ENCODE measurements at regions not wholly inside any gene's neighbourhood (a gene's known extent, or its start where the extent isn't known, plus 50 kb on each side); places are given as distances from the start of the nearest gene placed in this dataset.
A peak's percentile ranks its signal among the peaks of the same experiment; 100 is the strongest.

DNA sequence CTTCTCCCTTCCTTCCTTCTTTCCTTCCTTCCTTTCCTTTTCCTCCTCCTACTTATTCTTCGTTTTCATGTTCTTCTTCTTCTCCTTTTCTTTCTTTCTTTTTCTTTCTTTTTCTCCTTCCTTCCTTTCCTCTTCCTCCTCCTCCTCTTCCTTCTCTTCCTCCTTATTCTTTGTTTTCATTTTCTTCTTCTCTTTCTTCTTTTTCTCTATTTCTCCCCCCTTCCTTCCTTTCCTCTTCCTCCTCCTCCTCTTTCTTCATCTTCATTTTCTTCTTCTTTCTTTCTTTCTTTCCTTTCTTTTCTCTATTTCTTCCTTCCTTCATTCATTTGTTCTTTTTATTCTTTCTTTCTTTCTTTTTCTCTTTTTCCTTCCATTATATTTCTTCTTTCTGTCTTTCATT, 671.6 kb downstream of the IQCM start:
- ATAC-seq (no peak), DNase-seq (no peak)

DNA sequence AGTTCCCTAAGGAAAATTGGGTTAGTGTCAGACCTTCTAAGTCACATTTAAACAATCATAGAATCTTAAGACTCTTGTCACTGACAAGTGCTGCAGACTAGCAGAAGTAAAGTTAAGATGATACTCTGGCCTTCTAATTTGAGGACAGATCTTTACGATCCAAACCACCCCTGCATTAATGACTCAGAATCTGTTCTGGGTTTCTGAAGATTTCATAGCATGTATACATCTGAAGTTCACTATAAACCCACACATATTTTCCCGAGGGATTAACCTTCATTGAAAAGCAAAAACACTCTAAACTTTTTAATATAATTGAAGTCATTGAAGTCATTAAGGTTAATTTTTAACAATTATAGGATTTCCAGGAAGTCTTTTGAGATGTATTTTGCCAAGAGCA, 674.3 kb downstream of the IQCM start:
- intact Hi-C loops (cut with DNase I), result no loop called here
- DNase-seq, result no peak
- no peak for ATAC-seq

More for the DNA sequence above, 671.6 kb downstream of the IQCM start:
- intact Hi-C loops (cut with DNase I), result no loop called here

DNA sequence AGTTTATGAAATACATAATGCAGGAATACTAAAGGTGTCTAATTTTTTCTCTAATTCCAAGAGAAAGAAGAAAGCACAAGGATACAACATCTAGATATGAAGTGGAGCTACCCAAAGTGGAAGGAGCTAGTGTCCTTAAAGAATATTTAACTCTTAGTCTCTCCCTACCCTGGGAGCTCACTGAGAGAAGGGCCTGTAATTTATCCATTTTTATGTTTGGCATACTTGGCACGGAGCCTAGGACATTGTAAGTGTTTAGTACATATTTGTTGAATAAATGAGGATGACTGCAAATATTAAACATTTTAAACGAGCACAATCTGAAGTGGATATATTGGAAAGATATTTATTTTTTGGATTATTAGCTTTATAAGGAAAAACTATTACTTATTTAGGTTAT, 674.8 kb downstream of the IQCM start:
- no peak for ATAC-seq
- intact Hi-C loops (cut with DNase I), result no loop called here
- no peak for DNase-seq

DNA sequence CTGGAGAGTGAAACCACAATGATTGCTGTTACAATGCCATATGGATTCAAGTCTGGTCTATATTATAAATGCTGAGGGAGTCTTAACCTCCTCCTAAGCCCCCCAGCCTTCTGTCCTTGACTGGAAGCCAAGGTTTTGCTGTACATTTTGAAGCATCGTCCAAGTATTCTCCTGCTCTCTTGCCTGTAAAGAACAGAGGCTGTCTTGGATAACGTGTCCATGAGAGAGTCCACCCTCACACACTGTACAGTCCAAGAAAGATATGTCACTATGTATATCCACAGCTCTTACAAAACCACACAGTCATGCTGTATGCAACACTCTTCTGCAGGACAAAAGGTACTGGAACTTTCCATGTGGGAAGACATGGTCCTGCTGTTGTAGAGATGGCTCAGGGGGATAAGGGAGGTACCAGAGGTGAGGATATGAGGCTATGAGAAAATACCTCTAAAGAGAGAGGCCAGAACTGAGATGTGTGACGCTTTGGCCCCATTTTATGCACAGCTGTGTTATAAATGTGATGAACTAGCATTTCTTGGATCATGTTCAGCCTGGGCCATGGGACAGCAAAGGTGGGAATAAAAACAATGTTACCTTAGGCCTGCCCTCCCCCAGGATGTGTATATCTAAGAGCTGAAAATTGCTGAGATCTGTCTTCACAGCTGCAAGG, 678.6 kb downstream of the IQCM start:
- intact Hi-C loops (cut with DNase I), result no loop called here
- DNase-seq, result no peak
- no peak for ATAC-seq

DNA sequence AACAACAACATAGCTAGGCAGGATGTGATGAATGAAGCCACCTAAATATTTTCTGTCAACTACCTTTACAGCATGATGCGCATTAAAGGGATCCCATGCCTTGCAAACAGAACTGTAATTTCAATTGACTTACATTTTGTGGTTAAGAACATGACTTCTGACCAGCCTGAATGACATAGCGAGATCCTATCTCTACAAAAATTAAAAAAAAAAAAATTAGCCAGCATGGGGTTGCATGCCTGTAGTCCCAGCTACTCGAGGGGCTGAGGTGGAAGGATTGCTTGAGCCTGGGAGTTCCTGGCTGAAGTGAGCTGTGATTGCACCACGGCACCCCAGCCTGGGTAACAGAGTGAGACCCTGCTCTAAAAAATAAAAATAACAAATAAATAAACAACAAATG, 680.6 kb downstream of the IQCM start:
- no peak for ATAC-seq
- no peak for DNase-seq
- intact Hi-C loops (cut with DNase I), result no loop called here

DNA sequence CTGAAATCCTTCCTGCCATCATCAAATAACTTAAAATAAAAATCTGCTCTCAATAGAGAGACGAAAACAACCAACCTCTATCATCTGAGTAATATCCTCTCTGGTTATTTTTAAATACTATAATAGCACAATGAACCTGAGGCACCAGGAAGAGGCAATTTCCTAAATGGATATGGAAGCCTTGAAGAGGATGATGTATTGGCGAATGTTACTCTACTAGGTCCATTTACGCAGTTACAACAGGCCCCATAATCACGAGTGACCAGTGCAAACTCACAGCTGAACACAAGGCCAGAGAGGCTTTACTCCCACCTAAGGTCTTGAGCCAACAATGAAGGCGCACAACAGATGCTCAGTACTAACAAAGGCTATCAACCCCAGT, 678.8 kb upstream of the NR3C2 start:
- intact Hi-C loops (cut with DNase I), result no loop called here
- ATAC-seq, result no peak
- no peak for DNase-seq

DNA sequence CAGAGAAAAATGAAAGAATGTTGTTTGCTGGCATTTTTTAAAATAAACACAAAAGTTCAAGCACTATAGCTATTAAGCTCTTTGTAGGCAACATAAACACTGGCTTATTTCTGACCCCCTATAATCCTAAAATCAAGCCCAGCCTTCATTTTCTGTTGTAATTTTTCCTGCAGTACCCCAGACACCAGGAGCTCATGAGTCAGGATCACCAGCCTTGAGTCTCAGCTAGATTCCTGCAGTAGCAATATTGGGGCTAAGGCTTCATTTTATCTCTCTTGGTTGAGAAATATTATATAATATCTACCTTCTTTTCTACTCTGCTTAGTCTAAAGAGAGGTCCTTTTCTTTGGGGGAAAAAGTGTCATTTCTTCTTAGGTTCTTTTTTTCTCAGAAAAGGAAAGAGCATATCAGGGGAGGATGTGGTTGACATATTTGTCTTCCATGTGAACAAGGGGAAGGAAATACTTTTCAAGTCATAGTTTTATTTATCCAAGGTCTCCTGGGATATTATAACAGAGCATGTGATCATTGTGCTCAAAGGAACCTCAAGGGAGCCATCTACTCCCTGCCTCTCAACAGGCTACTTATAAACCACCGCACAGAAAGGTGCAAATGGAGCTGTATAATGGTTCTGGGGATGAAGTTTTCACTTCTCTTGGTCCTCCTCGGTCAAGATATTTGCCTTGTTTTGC, 678.3 kb upstream of the NR3C2 start:
- DNase-seq, result no peak
- intact Hi-C loops (cut with DNase I), result no loop called here
- no peak for ATAC-seq

DNA sequence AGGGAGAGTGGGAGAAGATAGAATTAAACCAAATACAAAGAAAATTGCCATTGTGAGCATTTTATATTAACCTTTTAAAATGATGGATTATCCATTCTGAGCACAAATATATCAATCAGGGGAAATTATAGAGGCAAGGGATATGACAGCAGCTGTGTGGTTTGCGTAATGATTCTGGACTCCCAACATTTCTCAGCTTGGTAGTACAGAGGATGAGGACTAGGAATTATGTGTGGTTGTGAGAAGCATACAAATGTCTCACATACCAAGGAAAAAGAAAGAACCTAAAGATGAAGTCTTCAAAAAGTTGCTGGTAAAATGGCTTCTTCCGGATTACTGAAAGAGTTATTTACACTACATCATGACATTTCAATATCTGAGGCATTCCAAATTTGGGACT, 674.6 kb upstream of the NR3C2 start:
- DNase-seq, result no peak
- ATAC-seq, result no peak
- intact Hi-C loops (cut with DNase I), result no loop called here

DNA sequence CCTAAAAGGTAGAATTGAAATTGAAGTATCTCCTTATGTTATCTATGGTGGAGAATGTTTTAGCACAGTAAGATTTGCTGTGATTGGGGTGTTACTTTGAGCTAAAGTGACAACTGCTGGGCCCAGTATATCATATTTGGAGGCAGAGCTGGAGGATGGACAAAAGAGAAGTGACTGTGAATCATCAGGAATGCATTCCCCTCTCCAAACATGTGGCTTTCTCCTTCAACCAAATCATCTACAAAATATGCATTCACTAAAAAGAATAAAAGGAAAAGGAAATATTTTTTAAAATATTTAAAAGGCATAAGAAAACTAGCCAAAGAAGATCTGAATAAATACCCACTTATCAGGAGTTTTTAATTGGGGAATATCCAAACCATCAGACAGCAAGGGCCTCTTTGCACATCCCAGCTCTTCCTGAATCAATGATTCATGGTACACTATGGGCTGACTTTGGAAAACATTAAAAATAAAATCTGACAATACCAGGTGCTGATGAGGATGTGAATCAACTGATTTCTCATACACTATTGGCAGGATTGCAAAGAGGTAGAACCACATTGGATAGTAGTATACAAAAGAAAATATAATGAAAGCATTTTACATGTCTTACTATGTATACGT, 671.7 kb upstream of the NR3C2 start:
- intact Hi-C loops (cut with DNase I), result no loop called here
- ATAC-seq, result peak in 1 of 2 donors; percentile 36
- no peak for DNase-seq

DNA sequence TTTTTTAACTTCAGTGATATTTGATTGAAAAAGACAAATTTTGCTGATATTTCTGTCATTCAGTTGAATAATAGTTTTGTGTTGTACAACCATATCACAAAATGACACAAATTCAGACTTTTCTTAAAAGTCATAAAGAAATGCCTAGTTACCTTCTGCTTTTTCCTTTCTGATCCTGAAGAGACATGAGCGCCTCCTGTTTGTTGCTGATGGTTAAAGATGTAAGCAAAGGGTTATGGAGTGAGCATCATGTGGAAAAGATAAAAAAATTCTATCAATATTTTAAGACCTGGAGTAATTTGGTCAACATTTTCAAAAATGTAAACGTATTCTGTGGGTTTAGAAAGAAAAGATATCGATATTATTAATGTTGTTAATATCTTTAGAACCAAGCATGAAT, 669.9 kb upstream of the NR3C2 start:
- intact Hi-C loops (cut with DNase I), result no loop called here
- no peak for DNase-seq

DNA sequence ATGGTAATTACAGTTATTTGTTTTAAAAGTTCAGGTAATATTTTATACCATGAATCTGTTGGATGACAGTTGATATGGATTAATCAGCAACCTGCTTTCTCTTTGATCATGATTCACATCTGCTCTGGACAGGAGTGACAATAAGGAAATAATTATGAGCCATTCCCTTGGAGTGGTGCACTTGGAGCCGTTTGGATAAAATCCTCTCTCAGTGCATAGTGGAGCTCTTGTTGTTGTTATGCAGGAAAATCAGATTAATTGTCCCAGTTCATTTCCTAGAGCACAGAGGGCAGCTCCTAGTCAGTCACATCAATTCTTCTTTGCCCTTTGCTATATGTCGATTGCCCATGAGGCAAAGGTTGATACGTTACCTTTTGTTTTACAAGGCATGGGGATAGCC, 668.3 kb upstream of the NR3C2 start:
- intact Hi-C loops (cut with DNase I), result no loop called here
- ATAC-seq, result no peak
- DNase-seq, result no peak

More for the DNA sequence above, 669.9 kb upstream of the NR3C2 start:
- no peak for ATAC-seq

DNA sequence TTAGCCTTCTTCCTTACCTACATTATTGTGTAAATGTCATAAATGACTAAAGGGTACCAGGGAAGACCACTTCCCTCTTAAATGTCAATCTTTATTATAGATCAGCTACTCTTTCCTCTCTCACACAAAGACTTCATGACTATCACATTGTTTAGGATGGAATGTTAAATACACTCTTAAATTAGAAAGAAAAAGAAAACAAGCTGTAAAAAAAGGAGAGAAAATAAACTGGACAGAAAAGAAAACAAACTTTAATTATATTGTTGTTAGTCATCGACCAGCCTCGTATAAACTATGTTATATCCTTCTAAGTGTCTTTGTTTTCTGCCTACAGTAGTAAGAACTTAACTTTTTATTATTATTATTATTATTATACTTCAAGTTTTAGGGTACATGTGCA, 666.4 kb upstream of the NR3C2 start:
- no peak for DNase-seq
- intact Hi-C loops (cut with DNase I), result no loop called here
- no peak for ATAC-seq

DNA sequence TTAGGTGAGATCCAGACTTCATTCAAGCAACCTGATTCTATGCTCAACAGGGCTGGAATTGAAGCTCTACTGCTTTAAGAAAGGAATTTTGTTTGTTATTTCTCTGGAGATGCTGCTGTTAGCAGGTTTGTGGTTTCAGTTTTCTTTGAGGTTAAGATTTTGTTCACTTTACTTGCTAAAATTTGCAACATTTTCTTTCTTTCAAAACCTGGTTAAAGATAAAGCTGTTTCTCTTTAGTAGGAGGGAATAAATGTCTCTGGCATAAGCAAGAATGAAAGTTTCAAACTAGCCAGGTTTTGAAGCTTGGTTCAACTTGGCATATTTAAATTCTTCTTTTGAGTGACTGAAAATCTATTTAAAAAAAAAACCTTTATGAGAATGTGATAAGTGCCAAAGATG, 660.6 kb upstream of the NR3C2 start:
- DNase-seq, result no peak
- intact Hi-C loops (cut with DNase I), result no loop called here

DNA sequence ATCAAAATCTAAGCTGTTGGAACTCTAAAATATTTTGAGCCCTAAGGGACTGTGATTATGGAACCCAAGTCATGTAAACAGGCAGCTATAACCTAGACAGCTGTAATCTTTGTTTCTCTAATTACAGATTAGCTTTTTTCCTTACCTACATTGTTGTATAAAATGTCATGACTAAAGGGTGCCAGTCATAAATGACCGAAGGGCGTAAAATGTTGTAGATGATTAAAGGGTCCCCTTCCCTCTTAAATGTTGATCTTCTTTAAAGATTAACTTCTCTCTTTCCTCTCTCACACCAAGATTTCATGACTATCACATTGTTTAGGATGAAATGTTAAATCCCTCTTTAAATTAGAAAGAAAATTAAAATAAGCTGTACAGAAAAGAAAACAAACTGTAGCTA, 659.4 kb upstream of the NR3C2 start:
- intact Hi-C loops (cut with DNase I), result no loop called here
- ATAC-seq (no peak), DNase-seq (no peak)

More for the DNA sequence above, 660.6 kb upstream of the NR3C2 start:
- no peak for ATAC-seq

DNA sequence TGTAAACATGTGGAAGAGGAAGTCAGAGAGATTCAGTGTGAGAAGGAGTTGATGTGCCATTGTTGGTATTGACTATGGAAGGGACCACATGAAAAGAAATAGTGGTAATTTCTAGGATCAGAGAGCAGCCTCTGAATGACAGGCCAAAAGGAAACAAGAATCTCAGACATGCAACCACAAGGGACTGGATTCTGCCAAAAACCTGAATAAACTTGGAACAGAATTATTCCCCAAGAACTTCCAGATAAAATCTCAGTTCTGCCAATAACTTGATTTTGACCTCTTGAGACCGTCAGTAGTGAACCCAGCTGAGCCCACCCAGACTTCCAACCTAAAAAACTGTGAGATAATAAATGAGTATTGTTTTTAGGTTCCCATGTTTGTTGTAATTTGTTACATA, 653.6 kb upstream of the NR3C2 start:
- DNase-seq, result no peak
- intact Hi-C loops (cut with DNase I), result no loop called here
- no peak for ATAC-seq

DNA sequence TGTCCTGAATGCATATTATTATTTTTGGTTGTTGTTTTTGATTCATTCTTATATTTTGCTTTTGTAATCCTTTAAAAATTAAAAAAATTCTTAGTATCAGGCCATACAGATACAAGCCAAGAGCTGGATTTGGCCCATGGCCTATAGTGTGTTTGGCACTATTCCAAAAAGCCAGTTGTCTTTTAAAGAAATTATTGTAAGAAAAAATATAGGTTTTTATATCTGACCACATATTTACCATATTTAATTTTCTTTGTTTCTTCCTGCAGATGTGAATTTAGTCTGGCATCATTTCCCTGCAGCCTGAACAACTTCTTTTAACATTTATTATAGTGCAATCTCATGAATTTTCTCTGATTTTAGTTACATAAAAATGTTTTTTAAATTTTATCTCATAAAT, 652.8 kb upstream of the NR3C2 start:
- intact Hi-C loops (cut with DNase I), result no loop called here
- ATAC-seq, result no peak
- no peak for DNase-seq

DNA sequence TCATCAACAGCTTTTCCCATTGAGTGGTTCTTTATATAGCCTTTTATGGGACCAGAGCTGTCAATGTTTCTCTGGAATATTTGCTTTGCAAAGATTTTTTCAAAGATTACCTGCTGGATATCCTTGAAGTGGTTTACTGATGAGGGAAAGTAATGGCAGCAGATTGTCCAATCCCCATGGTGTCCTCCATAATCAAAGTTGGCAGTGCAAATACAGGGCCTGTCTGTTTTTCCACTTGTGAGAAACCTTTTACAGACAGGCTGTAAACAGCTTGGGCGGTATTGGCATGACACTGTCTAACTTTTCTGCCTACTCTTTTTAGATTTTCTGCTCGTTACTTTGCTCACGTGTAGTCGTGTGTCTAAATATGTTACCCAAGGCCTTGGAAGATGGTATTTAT, 641.9 kb upstream of the NR3C2 start:
- DNase-seq, result no peak
- intact Hi-C loops (cut with DNase I), result no loop called here
- no peak for ATAC-seq

DNA sequence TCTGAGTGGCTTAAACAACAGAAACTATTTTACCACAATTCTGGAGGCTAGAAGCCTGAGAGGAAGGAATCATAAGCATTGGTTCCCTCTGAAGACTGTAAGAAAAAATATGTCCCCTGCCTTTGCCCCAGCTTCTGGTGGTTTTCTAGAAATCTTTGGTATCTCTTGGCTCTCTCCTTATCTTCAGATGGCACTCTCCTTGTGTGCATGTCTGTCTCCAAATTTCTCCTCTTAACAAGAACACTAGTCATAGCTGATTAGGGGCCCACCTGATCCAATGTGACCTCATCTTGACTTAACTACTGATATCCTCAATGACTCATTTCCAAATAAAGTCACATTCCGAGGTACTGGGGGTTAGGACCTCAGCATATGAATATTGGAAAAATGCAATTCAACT, 635.0 kb upstream of the NR3C2 start:
- DNase-seq (no peak), ATAC-seq (no peak)
- intact Hi-C loops (cut with DNase I), result no loop called here

DNA sequence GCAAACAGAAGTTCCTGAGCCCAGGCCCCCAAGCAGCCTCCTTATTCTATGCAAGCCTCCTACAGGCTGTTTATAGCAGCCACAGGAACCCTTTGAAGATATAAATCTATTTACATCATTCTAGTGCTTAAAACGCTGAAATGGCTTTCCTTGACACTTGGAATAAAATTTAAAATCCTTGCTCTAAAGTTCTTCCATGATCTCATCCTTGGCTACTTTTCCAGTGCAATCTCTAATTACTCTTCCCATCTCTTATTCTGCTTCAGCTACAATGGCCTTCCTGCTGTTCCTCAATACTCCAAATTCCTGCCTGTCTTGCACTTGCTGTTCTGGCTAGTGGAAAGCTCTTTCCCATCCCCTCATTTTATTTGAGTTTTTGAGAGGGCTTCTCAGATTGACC, 634.2 kb upstream of the NR3C2 start:
- DNase-seq (no peak), ATAC-seq (no peak)
- intact Hi-C loops (cut with DNase I), result no loop called here

DNA sequence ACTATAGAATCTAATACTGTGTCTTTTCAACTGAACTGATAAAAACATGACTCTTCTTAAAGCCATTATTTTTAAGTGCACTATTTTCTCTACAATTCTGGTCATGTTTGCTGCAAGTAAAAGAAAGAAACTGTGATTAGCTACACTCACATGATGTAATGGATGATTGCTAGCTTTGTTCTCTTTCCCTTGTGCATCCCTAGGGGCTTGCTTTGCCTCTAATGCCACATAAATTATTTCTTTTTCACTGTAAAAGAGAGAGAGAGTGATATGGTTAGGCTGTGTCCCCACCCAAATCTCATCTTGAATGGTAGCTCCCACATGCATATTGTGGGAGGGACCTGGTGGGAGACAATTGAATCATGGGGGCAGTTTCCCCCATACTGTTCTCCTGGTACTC, 630.2 kb upstream of the NR3C2 start:
- DNase-seq (no peak), ATAC-seq (no peak)
- intact Hi-C loops (cut with DNase I), result no loop called here

DNA sequence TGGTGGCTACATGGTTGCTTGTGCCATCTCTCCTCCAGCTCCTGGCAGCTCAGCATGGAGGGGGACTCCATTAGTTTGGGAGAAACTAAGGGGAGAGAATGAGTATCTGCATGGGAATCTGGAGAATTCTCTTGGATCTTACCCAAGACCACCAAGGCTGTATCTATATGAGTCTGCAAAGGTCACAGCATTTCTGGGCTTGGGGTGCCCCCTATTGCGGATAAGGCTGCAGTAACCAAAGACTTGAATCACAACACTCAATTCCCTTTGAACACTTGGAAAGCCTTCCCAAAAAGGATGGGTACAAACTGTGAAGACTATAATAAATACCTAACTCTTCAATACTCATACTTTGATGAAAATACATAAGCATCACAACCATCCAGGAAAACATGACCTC, 623.5 kb upstream of the NR3C2 start:
- ATAC-seq, result no peak
- no peak for DNase-seq
- intact Hi-C loops (cut with DNase I), result no loop called here

Measured in left cardiac atrium (tissue), 4 donors.